ENCODE measurements at regions not wholly inside any gene's neighbourhood (a gene's known extent, or its start where the extent isn't known, plus 50 kb on each side); places are given as distances from the start of the nearest gene placed in this dataset.
"Not testable (repeated sequence)": the region's sequence is repeated elsewhere in the genome, so short reads cannot be mapped to it uniquely, and the experiment has no call there.

DNA sequence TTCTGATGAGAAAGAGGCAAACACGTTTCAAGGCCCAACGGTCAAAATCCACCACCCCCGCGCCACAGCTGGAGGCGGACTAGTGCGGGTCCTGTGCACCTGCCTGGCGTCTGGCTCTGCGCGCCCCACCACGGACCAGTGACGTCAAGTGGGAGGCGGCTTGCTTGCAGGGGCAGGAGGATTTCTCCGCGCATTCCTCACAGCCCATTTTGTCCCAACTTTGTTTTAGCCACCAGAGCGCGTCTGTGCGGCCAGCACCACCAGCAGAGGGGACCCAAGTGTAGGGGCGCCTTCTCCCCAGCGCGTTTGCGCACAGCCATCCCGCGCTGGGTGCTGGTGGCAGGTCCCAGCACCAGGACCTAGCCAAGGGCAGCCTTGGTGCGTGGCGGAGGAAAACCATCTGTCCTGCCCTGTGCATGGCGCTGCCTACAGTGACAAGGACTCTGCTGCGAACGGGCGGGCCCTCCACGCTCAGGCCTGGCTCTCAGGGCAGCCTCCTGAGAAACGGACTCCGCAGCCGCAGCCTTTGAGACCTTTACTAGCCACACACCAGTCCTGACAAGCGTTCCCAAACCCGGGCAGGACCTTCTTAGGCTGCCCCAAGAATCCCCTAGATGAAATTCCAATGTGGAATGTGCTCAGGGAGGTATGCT, 194.8 kb upstream of the EXOC2 start:
- no peak overlapping the region for H3K4me3 ChIP-seq (ENCODE audit: low read depth, low read length)
- ChIA-PET POLR2A (no interaction called here), CTCF (no interaction called here)

GRCh38 chr6:886116-886515, 193.2 kb upstream of the EXOC2 start:
- H3K27ac ChIP-seq (ENCODE audit: extremely low read depth, low read depth, low read length); H3K36me3 ChIP-seq (ENCODE audit: control insufficient read depth in 2 of 2, insufficient read depth in 1 of 2, low read length in 2 of 2); H3K9me3 ChIP-seq (ENCODE audit: control insufficient read depth, insufficient read depth, low read depth, low read length); H3K4me3 ChIP-seq (ENCODE audit: low read depth, low read length); POLR2A ChIA-PET; H3K4me1 ChIP-seq (ENCODE audit: control insufficient read depth, insufficient read depth, low read length): not testable (repeated sequence)
- CTCF ChIA-PET, result interaction anchor here (0.5 kb wide), 1 partner anchor 293 kb away, joined by 3 read pairs; no protein-coding TSS in a partner anchor
- TF ChIP-seq ZNF510 (tag by site-specific recombination; IDR thresholded peaks at IDR 0.05; ENCODE audit: insufficient replicate concordance) (peak; percentile 64), ZNF426 (tag by site-specific recombination; IDR thresholded peaks at IDR 0.05) (peak; percentile 88), ZNF394 (tag by site-specific recombination; IDR thresholded peaks at IDR 0.05; ENCODE audit: borderline replicate concordance) (peak; percentile 89; the same call in 1 of the 2 replicates), REST (tag by site-specific recombination; IDR thresholded peaks at IDR 0.05) (peak; percentile 67), ZNF518A (tag by site-specific recombination; conservative IDR thresholded peaks at IDR 0.05; ENCODE audit: low read depth) (peak; percentile 87), ZNF664 (tag by site-specific recombination; IDR thresholded peaks at IDR 0.05) (peak; percentile 44; the same call in 1 of the 2 replicates), ZNF654 (tag by site-specific recombination; IDR thresholded peaks at IDR 0.05; ENCODE audit: low read depth) (peak; percentile 21; the same call in 1 of the 2 replicates), ZNF266 (tag by site-specific recombination; IDR thresholded peaks at IDR 0.05; ENCODE audit: low read depth) (peak; percentile 45; the same call in 1 of the 2 replicates), ZXDB (tag by site-specific recombination; IDR thresholded peaks at IDR 0.05) (peak; percentile 53; the same call in 1 of the 2 replicates), ZNF623 (tag by site-specific recombination; IDR thresholded peaks at IDR 0.05) (peak; percentile 70), ZBTB8A (tag by site-specific recombination; IDR thresholded peaks at IDR 0.05) (peak; percentile 75), ZNF433 (tag by site-specific recombination; IDR thresholded peaks at IDR 0.05; ENCODE audit: low read depth) (peak; percentile 23; the same call in 1 of the 2 replicates), ZNF140 (tag by site-specific recombination; IDR thresholded peaks at IDR 0.05) (peak; percentile 68; the same call in 1 of the 2 replicates), ZNF555 (tag by site-specific recombination; conservative IDR thresholded peaks at IDR 0.05) (peak; percentile 88)
- TF ChIP-seq, protein P1, sequence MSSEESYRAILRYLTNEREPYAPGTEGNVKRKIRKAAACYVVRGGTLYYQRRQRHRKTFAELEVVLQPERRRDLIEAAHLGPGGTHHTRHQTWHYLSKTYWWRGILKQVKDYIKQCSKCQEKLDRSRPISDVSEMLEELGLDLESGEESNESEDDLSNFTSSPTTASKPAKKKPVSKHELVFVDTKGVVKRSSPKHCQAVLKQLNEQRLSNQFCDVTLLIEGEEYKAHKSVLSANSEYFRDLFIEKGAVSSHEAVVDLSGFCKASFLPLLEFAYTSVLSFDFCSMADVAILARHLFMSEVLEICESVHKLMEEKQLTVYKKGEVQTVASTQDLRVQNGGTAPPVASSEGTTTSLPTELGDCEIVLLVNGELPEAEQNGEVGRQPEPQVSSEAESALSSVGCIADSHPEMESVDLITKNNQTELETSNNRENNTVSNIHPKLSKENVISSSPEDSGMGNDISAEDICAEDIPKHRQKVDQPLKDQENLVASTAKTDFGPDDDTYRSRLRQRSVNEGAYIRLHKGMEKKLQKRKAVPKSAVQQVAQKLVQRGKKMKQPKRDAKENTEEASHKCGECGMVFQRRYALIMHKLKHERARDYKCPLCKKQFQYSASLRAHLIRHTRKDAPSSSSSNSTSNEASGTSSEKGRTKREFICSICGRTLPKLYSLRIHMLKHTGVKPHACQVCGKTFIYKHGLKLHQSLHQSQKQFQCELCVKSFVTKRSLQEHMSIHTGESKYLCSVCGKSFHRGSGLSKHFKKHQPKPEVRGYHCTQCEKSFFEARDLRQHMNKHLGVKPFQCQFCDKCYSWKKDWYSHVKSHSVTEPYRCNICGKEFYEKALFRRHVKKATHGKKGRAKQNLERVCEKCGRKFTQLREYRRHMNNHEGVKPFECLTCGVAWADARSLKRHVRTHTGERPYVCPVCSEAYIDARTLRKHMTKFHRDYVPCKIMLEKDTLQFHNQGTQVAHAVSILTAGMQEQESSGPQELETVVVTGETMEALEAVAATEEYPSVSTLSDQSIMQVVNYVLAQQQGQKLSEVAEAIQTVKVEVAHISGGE (tag by site-specific recombination; conservative IDR thresholded peaks at IDR 0.05; ENCODE audit: low read depth), result peak; percentile 76

More for the DNA sequence above, 194.8 kb upstream of the EXOC2 start:
- Histone ChIP-seq H3K36me3 (ENCODE audit: control insufficient read depth in 2 of 2, insufficient read depth in 1 of 2, low read length in 2 of 2) (no peaks in the 10 kb centered on the region), H3K9me3 (ENCODE audit: control insufficient read depth, insufficient read depth, low read depth, low read length) (no peaks in the 10 kb centered on the region), H3K4me1 (ENCODE audit: control insufficient read depth, insufficient read depth, low read length) (no peaks in the 10 kb centered on the region), H3K27ac (ENCODE audit: extremely low read depth, low read depth, low read length) (no peak overlapping the region)
- TF ChIP-seq HOXD13 (CRISPR knock-in tag; IDR thresholded peaks at IDR 0.05; ENCODE audit: borderline replicate concordance) (no peak), ZNF184 (tag by site-specific recombination; IDR thresholded peaks at IDR 0.05) (no peak), ZNF830 (tag by site-specific recombination; IDR thresholded peaks at IDR 0.05; ENCODE audit: low read depth) (no peak), SETDB1 (IDR thresholded peaks at IDR 0.05; ENCODE audit: insufficient read length, low read length) (no peak), ZNF660 (tag by site-specific recombination; IDR thresholded peaks at IDR 0.05) (no peak), ZNF76 (tag by site-specific recombination; IDR thresholded peaks at IDR 0.05; ENCODE audit: borderline replicate concordance, low read depth) (no peak), ZNF529 (tag by site-specific recombination; IDR thresholded peaks at IDR 0.05; ENCODE audit: insufficient replicate concordance) (no peak), ZBTB17 (tag by site-specific recombination; IDR thresholded peaks at IDR 0.05) (no peak), ZNF585B (tag by site-specific recombination; IDR thresholded peaks at IDR 0.05) (no peak), YY1 (tag by site-specific recombination; IDR thresholded peaks at IDR 0.05) (no peak), ZNF121 (tag by site-specific recombination; IDR thresholded peaks at IDR 0.05) (no peak)
- TF ChIP-seq, protein P2, sequence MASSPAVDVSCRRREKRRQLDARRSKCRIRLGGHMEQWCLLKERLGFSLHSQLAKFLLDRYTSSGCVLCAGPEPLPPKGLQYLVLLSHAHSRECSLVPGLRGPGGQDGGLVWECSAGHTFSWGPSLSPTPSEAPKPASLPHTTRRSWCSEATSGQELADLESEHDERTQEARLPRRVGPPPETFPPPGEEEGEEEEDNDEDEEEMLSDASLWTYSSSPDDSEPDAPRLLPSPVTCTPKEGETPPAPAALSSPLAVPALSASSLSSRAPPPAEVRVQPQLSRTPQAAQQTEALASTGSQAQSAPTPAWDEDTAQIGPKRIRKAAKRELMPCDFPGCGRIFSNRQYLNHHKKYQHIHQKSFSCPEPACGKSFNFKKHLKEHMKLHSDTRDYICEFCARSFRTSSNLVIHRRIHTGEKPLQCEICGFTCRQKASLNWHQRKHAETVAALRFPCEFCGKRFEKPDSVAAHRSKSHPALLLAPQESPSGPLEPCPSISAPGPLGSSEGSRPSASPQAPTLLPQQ (tag by site-specific recombination; IDR thresholded peaks at IDR 0.05), result no peak
